ENCODE measurements at regions not wholly inside any gene's neighbourhood (a gene's known extent, or its start where the extent isn't known, plus 50 kb on each side); places are given as distances from the start of the nearest gene placed in this dataset.
"Not testable (repeated sequence)": the region's sequence is repeated elsewhere in the genome, so short reads cannot be mapped to it uniquely, and the experiment has no call there.

GRCh38 chr12:14215949-14216348 lies 149.5 kb upstream of the ATF7IP start:
- not testable (repeated sequence) for DNase-seq

DNA sequence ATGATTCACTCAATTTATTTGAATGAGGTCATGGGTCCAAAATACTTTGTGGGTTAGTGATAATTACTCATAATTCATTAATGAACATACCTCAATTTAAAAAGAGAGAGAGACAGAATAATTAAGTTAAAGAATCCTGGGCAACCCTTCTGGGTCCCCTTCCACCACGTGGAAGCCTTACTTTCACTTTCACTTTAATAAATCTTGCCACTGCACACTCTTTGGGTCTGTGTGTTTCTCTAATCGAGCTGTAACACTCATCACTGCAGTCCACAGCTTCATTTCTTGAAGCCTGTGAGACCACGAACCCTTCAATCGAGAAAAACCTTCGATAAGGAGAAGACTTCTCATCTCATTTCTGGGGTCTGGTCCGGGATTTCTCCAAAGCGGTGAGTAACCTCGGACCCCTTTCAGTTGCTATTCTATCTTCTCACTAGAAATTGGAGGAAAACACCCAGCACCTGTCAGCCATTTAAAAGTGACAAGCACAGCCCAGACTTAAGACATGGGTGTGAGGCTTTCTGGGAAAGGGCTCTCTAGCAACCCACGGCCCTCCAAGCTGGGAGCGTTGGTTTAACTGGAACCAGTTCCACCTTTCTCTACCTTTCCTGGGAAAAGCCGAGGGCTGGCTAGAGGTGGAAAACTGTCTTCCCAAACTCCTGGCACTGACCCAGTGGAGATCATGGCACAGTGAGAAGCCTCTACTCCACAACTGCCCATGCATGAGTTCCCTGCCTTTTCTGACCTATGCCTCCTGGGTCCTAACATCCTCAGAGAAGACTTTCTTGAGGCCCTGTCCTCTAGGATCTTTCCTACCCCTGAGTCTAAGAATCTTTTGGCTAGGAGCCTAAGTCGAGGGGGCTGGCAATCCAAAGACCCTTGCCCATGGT lies 148.8 kb upstream of the ATF7IP start:
- DNase-seq = no peak

DNA sequence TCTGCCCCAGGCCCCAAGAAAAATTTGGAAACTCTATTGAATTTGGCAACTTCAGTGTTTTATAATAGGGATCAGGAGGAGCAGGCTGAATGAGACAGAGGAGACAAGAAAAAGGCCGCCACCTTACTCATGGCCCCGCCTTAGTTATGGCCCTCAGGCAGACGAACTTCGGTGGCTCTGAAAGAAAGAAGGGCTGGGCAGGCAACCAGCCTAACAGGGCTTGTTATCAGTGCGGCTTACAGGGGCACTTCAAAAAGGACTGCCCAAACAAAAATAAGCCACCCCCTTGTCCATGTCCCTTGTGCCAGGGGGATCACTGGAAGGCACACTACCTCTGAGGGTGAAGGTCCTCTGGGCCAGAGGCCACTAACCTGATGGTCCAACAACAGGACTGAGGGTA lies 146.3 kb upstream of the ATF7IP start:
- no peak for DNase-seq

DNA sequence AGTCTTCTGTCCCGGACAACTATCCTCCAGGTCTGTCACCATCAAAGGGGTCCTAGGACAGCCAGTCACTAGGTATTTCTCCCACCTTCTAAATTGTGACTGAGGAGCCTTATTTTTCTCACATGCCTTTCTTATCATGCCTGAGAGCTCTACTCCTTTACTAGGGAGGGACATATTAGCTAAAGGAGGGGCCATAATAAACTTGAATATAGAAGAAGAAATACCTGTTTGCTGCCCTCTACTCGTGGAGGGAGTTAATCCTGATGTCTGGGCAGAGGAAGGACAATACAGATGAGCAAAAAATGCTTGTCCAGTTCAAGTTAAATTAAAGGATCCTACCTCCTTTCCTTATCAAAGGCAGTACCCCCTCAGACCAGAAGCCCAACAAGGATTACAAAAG lies 145.8 kb upstream of the ATF7IP start:
- DNase-seq = not testable (repeated sequence)

- DNase-seq = no peak
Measured at GRCh38 chr12:14225064-14225463, 140.4 kb upstream of the ATF7IP start.

DNA sequence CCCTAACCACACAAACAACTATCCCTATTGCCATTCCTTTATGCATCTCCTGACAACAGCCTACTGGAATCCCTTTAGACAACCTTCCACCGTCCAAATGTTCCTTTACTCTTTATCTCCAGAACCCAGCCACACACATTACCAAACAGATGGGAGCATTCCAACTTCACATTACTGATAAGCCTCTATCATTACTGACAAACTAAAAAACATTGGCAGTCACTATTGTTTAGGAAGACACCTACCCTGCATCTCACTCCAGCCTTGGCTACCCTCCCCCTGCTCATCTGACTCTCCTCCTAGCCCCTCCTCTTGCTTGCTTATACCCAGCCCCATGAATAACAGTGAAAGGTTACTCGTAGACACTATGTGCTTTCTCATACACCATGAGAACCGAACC lies 130.3 kb upstream of the ATF7IP start:
- not testable (repeated sequence) for DNase-seq

DNA sequence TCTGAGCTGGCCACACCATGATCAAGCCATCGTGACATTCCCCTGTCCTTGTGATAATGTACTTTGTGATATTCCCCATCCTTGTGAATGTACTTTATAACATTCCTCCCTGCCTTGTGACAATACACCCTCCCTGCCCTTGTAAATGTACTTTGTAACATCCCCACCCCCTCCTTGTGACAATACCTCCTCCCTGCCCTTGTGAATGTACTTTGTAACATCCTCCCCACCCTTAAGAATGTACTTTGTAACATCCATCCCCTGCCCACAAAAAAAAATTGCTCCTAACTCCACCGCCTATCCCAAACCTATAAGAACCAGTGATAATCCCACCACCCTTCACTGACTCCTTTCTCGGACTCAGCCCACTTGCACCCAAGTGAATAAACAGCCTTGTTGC lies 128.8 kb upstream of the ATF7IP start:
- DNase-seq = not testable (repeated sequence)

- no peak for DNase-seq
Measured at GRCh38 chr12:14238221-14238792, 127.2 kb upstream of the ATF7IP start.

DNA sequence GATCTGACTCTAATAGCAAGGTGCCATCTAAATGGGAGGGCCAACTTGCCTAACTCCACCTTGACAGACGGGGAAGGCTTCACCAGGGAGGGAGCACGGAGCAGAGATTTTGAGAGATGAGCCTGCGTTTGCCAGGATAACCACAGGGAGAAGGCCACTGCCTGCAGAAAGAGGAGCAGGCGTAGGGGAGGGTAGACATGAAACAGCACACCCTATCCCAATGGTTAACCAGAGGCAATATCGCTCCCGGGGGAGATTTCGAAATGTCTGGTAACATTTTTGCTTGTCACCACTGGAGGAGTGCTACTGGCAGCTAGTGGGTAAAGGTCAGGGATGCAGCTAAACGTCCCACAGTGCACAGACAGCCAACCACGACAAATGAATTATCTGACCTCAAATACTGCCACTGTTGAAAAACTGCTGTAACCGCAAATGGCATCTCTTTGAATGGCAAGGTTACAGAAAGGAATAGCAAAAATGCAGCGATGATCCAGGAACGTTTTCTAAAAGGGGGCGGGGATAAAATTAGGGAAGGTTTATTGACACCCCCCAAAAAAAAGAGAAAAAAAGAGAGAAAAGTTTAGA lies 126.0 kb upstream of the ATF7IP start:
- peak; percentile 28 to 49 for DNase-seq

DNA sequence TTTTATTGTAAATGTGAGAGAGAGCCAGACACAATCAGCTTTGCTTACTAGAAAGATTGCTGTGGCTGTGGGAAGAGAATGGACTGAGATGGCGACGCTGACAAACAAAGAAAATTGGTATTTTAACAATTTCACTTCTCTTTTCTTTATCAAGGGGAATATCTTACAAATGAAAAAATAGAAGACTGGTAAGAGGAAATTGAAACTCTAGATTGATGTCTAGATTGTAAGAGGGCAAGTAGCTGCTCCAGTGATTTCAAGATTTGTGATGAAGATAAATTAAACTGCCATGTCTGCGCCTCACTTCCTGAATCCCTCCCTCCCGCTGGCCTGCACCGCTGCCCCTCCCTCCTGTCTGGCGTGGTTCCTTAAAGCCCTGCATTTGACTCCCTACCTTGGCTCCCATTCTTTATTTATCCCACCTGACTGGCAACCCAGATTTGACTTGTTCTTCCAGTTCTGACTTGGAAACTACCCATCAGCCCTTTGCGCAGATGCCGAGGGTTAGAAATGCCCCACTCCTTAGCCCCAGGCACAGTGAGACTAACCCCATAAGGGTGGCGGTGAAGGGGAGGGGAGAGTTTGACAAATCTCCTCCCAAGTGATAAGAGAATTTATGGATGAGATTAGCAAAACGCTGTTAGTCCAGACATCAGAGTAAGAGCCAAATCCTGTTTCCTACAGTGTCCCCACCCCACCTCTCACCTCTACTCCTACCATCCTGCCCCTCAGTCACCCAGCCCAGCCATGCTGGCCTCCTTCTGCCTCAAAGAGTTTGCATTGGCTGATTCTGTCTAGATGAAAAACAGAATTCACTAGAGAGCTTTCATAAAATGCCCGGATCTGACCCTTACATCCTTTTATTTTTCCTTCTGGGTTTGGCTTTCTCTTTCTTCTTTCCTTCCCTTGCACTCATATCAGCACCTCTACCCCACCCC lies 125.3 kb upstream of the ATF7IP start:
- DNase-seq = peak in 1 of 2 experiments; percentile 32

DNA sequence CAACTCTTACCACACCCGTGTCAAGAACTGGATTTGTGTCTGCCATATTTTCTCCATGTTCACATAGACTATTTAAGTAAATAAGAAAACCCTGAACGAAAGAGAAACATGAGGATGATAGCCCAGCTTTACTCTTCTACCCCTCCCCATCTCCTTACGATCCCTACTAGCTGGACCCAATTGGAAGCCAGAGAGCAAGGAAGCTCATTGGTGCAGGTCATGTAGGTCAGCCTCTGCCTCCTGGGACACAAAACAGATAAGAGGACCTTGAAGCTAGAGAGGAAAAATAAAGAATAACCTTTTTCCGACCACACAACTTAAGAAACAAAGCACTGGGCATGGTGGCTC lies 124.6 kb upstream of the ATF7IP start:
- DNase-seq = no peak

- not testable (repeated sequence) for DNase-seq
Measured at GRCh38 chr12:14242825-14243224, 122.7 kb upstream of the ATF7IP start.

DNA sequence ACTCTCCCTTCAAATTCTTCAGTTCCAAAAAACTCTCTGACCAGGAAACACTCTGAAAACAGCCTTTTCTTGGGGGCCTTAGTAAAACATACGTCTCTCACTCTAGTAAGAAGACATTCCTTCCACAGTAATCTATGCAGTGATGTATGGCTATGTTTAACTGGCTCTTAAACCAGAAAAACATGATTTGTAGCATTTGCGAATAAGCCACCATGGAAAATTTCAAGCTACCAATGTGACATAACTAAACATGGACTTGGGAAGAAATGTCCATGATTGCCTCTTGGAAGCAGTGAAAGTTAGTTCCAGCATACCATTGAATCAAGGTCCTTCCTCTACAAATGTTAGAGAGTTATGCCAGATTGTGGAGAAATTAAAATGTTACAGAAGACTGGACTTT lies 121.5 kb upstream of the ATF7IP start:
- no peak for DNase-seq

- no peak for DNase-seq
Measured at GRCh38 chr12:14244876-14245669, 120.4 kb upstream of the ATF7IP start.

- no peak for DNase-seq
Measured at GRCh38 chr12:14247166-14247565, 118.3 kb upstream of the ATF7IP start.

DNA sequence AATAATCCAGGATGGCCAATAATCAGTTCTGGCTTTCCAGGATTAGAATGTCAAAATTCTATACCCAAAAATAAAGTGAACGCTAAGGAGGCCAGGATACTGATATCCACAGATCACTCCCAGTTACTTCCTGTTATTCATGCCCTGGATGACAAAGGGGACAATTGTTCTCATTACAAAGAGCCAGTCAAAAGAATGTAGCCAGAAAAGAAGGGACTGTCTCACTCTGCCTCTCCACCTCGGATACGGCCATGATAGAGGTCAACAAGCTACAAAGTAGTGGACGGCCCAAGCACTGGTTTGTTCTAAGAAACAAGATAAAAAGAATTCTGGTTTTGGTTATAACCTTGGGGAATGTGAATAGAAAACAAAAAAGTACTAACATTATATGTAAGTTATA lies 116.1 kb upstream of the ATF7IP start:
- DNase-seq = no peak

DNA sequence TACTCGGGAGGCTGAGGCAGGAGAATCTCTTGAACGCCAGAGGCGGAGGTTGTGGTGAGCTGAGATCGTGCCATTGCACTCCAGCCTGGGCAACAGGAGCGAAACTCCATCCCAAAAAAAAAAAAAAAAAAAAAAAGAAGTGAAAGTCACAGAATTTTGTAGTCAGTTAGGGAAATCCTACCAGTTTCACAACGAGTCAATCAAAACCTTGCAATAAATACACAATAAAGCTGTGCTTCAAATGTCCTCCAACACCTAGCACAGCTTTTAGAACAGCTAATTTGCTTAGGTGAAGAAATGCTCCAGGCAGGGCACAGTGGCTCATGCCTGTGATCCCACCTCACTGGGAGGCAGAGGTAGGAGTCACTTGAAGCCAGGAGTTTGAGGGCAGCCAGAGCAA lies 112.8 kb upstream of the ATF7IP start:
- DNase-seq = no peak

- no peak for DNase-seq
Measured at GRCh38 chr12:14253496-14253895, 112.0 kb upstream of the ATF7IP start.

- no peak for DNase-seq
Measured at GRCh38 chr12:14254781-14255180, 110.7 kb upstream of the ATF7IP start.

DNA sequence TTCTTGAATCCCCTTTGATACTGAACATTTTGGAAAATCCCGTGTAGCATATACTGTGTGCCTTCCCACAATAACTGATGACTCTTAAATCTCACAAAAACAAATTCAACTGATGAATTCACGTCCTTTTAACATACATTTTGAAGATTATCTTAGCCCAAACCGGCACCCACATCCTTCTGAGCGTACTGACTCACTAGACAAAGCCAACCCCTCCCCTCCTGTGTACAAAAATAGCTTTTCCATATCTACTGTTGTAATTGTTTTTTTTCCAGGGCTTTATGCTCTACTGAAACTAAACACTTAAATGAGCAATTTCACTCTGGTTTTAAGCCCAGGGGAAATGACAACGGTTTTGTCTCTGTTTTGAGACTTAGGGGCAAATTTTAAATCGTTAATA lies 109.4 kb upstream of the ATF7IP start:
- no peak for DNase-seq

GRCh38 chr12:14256555-14257169 lies 108.8 kb upstream of the ATF7IP start:
- peak; percentile 43 for DNase-seq

GRCh38 chr12:14257303-14257733 lies 108.2 kb upstream of the ATF7IP start:
- no peak for DNase-seq

All from SHP77 (cell line).